ENCODE measurements at regions not wholly inside any gene's neighbourhood (a gene's known extent, or its start where the extent isn't known, plus 50 kb on each side); places are given as distances from the start of the nearest gene placed in this dataset.
"Not testable (repeated sequence)": the region's sequence is repeated elsewhere in the genome, so short reads cannot be mapped to it uniquely, and the experiment has no call there.

DNA sequence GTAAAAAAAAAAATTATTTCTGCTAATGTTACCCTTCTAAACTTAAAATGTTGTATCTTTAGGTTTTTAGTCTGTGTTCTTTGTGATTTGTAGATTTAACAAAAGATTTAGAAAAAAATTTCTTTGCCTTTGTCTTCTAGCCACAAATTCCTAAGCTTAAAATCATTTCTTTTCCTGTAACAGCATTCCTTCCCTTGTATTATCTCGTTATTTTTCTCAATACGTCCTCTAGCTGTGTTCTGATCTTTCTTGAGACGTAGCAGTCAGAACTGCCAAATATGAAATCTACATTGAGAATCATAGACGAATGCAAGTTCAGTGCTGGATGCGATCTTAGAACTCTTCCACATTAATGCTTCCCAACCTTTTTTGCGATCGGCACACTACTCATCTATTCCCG, 283.1 kb downstream of the UTRN start:
- H3K36me3 ChIP-seq = peaks cover 3 to 9% of the 10 kb centered on the region in 2 donors
- no peaks in the 10 kb centered on the region for H3K9me3 ChIP-seq

DNA sequence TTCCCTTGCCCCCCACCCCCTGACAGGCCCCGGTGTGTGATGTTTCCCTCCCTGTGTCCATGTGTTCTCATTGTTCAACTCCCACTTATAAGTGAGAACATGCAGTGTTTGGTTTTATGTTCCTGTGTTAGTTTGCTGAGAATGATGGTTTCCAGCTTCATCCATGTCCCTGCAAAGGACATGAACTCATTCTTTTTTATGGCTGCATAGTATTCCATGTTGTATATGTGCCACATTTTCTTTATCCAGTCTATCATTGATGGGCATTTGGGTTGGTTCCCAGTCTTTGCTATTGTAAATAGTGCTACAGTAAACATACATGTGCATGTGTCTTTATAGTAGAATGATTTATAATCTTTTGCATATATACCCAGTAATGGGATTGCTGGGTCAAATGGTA, 287.4 kb downstream of the UTRN start:
- H3K4me3 ChIP-seq; H3K27ac ChIP-seq; intact Hi-C loops (cut with DNase I); H3K27me3 ChIP-seq; H3K4me1 ChIP-seq; DNase-seq (ENCODE audit: low spot score in 2 of 2); H3K9me3 ChIP-seq: not testable (repeated sequence)
- peaks cover 4 to 16% of the 10 kb centered on the region in 2 donors for H3K36me3 ChIP-seq

More for the DNA sequence above, 283.1 kb downstream of the UTRN start:
- intact Hi-C loops (cut with DNase I) = no loop called here
- TF ChIP-seq, protein P1, sequence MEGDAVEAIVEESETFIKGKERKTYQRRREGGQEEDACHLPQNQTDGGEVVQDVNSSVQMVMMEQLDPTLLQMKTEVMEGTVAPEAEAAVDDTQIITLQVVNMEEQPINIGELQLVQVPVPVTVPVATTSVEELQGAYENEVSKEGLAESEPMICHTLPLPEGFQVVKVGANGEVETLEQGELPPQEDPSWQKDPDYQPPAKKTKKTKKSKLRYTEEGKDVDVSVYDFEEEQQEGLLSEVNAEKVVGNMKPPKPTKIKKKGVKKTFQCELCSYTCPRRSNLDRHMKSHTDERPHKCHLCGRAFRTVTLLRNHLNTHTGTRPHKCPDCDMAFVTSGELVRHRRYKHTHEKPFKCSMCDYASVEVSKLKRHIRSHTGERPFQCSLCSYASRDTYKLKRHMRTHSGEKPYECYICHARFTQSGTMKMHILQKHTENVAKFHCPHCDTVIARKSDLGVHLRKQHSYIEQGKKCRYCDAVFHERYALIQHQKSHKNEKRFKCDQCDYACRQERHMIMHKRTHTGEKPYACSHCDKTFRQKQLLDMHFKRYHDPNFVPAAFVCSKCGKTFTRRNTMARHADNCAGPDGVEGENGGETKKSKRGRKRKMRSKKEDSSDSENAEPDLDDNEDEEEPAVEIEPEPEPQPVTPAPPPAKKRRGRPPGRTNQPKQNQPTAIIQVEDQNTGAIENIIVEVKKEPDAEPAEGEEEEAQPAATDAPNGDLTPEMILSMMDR (IDR thresholded peaks at IDR 0.05) = no peak
- Histone ChIP-seq H3K4me3 (no peak overlapping the region), H3K27me3 (no peaks in the 10 kb centered on the region), H3K27ac (no peak overlapping the region), H3K4me1 (no peaks in the 10 kb centered on the region)
- no peak for DNase-seq (ENCODE audit: low spot score in 2 of 2)

DNA sequence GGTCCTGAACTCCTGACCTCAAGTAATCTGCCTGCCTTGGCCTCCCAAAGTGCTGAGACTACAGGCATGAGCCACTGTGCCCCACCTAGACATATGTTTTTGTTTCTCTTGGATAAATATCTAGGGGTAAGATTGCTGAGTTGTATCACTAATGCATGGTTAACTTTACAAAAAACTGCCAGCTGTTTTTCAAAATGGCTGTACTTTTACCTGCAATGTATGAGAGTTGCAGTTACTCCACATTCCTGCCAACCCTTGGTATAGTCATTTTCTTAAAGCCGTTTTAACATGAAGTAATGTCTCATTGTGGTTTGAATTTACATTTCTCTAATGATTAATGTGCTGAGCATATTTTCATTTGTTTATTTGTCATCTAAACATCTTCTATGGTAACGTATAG, 289.7 kb downstream of the UTRN start:
- no peak overlapping the region for H3K27ac ChIP-seq
- DNase-seq (ENCODE audit: low spot score in 2 of 2) = no peak
- H3K9me3 ChIP-seq = no peaks in the 10 kb centered on the region
- H3K27me3 ChIP-seq = no peaks in the 10 kb centered on the region
- intact Hi-C loops (cut with DNase I) = no loop called here
- H3K4me3 ChIP-seq = no peak overlapping the region
- TF ChIP-seq, protein P1 (IDR thresholded peaks at IDR 0.05) = no peak
- no peaks in the 10 kb centered on the region for H3K4me1 ChIP-seq
- peaks cover 4 to 22% of the 10 kb centered on the region in 2 donors for H3K36me3 ChIP-seq

DNA sequence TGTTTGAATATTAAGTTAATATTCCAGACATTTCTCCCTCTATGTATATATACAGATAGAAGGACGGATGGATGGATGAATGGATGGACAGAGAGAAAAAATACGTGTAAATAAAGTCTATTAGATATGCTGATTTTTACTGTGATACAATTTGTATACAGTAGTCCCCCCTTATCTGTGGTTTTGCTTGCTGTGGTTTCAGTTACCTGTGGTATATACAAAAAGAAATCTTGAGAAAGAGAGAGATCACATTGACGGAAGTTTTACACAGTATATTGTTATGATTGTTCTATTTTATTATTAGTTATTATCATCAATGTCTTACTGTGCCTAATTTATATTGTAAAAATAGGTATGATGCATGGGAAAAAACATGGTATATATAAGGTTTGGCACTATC, 290.2 kb downstream of the UTRN start:
- DNase-seq (ENCODE audit: low spot score in 2 of 2) = no peak
- Histone ChIP-seq H3K36me3 (peaks cover 4 to 26% of the 10 kb centered on the region in 2 donors), H3K9me3 (no peaks in the 10 kb centered on the region), H3K27ac (no peak overlapping the region), H3K27me3 (no peaks in the 10 kb centered on the region), H3K4me3 (no peak overlapping the region), H3K4me1 (no peaks in the 10 kb centered on the region)
- TF ChIP-seq, protein P1 (IDR thresholded peaks at IDR 0.05) = no peak
- intact Hi-C loops (cut with DNase I) = no loop called here

DNA sequence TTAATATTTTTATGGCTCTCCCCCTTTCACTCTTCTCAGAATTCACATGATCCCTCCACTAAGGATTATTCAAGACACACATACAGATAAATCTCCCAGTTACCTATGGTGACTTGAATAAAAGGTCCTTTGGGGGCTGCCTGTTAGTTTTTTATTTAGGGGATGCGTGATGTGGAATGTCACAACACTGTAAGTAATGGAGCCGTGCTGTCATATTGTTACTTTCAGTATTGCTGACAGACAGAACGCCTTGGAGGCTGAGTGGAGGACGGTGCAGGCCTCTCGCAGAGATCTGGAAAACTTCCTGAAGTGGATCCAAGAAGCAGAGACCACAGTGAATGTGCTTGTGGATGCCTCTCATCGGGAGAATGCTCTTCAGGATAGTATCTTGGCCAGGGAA, 291.7 kb downstream of the UTRN start:
- intact Hi-C loops (cut with DNase I) = no loop called here
- Histone ChIP-seq H3K27ac (no peak overlapping the region), H3K9me3 (no peaks in the 10 kb centered on the region), H3K27me3 (no peaks in the 10 kb centered on the region), H3K36me3 (peaks cover 4 to 29% of the 10 kb centered on the region in 2 donors), H3K4me3 (no peak overlapping the region), H3K4me1 (no peaks in the 10 kb centered on the region)
- TF ChIP-seq, protein P1 (IDR thresholded peaks at IDR 0.05) = no peak
- DNase-seq (ENCODE audit: low spot score in 2 of 2) = no peak

DNA sequence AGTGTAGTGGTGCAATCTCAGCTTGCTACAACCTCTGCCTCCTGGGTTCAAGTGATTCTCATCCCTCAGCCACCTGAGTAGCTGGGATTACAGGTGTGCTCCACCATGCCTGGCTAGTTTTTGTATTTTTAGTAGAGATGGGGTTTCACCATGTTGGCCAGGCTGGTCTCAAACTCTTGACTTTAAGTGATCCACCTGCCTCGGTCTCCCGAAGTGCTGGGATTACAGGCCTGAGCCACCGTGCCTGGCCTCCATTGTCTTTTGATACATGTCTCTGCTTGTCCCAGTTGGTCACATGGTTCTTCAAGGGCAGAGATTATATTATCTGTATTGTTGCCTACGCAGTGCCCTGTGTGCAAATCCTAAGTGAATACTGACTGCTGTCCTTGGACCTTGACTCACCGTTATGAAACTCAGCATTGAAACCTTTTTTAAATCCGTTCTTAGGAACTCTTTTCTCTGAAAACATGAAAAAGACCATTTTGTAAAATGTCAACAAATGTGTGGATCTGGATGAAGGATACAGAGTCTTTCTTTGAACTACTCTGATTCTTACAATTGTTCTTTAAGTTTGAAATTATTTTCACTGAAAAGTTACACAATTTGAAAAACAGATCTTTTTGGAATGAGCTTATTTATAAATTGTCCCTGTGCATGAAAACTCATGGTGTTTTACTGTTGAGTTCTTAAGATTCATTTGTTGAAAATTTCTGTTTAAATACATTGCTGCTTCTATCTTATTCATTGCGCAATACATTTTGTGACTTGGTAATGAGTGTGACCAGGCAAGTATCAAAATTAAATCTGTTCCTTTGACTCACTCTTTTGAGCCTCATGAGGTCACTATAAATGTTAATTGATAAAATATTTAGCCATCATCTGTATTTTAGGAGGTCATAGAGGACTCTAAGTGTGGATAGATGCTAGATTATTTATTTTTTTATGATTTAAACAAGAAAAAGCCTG, 293.5 kb downstream of the UTRN start:
- TF ChIP-seq, protein P1 (IDR thresholded peaks at IDR 0.05) = no peak
- Histone ChIP-seq H3K27me3 (no peaks in the 10 kb centered on the region), H3K4me1 (no peaks in the 10 kb centered on the region), H3K4me3 (no peak overlapping the region), H3K36me3 (peaks cover 4 to 24% of the 10 kb centered on the region in 2 donors), H3K27ac (no peak overlapping the region), H3K9me3 (no peaks in the 10 kb centered on the region)
- no peak for DNase-seq (ENCODE audit: low spot score in 2 of 2)
- intact Hi-C loops (cut with DNase I) = no loop called here

Measured in ascending aorta (tissue), 2 donors.